C4-2B (cell line): ENCODE measurements at regions not wholly inside any gene's neighbourhood (a gene's known extent, or its start where the extent isn't known, plus 50 kb on each side); places are given as distances from the start of the nearest gene placed in this dataset.

Experiments
- H3K27ac ChIP-seq: fragments of 450-650 bp; 2 replicates; pipeline ENCODE4 v1.5.1; 2017
- CTCF ChIP-seq: fragments of 450-650 bp; conservative IDR thresholded peaks from 2 replicates; pipeline ENCODE4 v1.5.1; 2017; ENCODE audit warnings: mild to moderate bottlenecking
- ZFX ChIP-seq: fragments of 450-650 bp; IDR thresholded peaks from 2 replicates; pipeline ENCODE4 v1.6.1; 2017

DNA sequence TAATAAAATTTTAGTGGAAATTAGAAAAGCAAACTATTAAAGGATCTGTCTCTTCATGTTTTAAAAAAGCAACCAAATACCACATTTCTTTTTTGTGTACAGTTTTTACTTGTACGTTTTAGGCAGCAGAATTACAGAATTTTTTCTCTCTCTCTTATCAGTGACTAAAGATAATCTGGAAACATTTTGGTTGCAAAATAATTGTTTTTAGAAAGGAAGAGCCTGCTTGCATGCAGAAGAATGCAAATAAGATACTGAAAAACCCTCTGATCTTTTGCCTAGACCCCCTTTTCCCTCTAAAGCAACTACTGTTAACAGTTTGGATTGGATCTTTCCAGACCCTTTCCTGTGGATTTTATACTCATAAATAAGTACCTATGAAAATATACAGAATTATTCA is 75.9 kb upstream of the SGCD start:
- H3K27ac ChIP-seq = no peak overlapping the region
- TF ChIP-seq CTCF (no peak), ZFX (no peak)

DNA sequence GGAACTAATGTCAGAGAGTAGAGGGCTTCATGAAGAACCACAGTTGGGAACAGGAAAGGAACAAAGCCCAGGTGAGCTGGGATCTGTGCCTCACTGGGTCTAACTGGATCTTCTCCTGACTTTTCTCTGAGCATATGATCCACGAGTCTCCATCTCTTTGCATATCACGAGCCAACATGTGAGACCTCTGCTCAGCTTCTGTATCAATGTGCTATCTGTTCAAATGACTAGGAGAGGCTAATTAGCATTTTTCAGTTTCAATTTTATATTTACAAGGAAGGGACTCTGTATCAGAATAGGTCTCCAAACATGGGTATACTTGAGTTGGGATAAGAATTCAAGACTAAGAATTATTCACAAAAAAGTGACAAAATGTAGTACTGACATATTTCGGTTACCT is 73.8 kb upstream of the SGCD start:
- TF ChIP-seq ZFX = no peak
- TF ChIP-seq CTCF = no peak

GRCh38 chr5:156254196-156254595 is 72.8 kb upstream of the SGCD start:
- TF ChIP-seq CTCF = no peak
- TF ChIP-seq ZFX = no peak
- no peak overlapping the region for H3K27ac ChIP-seq

More for the DNA sequence above, 73.8 kb upstream of the SGCD start:
- no peak overlapping the region for H3K27ac ChIP-seq

- H3K27ac ChIP-seq = no peak overlapping the region
- TF ChIP-seq CTCF (no peak), ZFX (no peak)
Observed at GRCh38 chr5:156256642-156257041, 70.3 kb upstream of the SGCD start.

- no peak for TF ChIP-seq ZFX
- no peak overlapping the region for H3K27ac ChIP-seq
Observed at GRCh38 chr5:156258934-156259333, 68.0 kb upstream of the SGCD start.

GRCh38 chr5:156259618-156260017 is 67.3 kb upstream of the SGCD start:
- TF ChIP-seq ZFX (no peak), CTCF (no peak)
- no peak overlapping the region for H3K27ac ChIP-seq

DNA sequence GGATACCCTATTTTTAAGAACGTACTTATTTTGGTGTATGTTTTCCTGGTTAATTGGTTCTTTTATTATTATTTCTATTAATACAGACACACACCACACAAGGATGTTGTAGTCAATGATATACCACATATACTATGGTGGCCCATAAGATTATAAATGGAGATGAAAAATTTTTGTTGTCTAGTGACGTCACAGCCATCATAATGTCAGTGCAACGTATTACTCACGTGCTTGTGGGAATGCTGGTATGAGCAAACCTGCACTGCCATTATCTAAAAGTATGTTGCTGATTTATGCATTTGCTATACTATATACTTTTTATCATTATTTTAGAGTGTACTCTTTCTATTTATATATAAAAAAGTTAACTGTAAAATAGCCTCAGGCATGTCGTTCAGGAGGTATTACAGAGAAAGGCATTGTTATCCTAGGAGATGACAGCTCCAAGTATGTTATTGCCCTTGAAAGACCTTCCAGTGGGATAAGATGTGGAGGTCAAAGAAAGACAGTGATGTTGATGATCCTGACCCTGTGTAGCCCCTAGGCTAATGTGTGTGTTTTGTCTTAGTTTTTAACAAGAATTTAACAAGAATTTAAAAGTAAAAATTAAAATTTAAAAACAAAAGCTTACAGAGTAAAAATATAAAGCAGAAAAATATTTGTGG is 65.6 kb upstream of the SGCD start:
- no peak overlapping the region for H3K27ac ChIP-seq
- TF ChIP-seq ZFX = no peak
- no peak for TF ChIP-seq CTCF

- H3K27ac ChIP-seq = no peak overlapping the region
- no peak for TF ChIP-seq CTCF
- TF ChIP-seq ZFX = no peak
Observed at GRCh38 chr5:156271569-156271968, 55.4 kb upstream of the SGCD start.
